ENCODE measurements at regions not wholly inside any gene's neighbourhood (a gene's known extent, or its start where the extent isn't known, plus 50 kb on each side); places are given as distances from the start of the nearest gene placed in this dataset.

GRCh38 chr5:117095346-117096332 is 521.0 kb upstream of the SEMA6A start:
- no peak for DNase-seq

- no peak for DNase-seq
Measured at GRCh38 chr5:117094114-117094815, 519.6 kb upstream of the SEMA6A start.

- DNase-seq = no peak
Measured at GRCh38 chr5:117093653-117094052, 519.0 kb upstream of the SEMA6A start.

- no peak for DNase-seq
Measured at GRCh38 chr5:117089001-117089400, 514.4 kb upstream of the SEMA6A start.

GRCh38 chr5:117088176-117088575 is 513.6 kb upstream of the SEMA6A start:
- DNase-seq = no peak

- DNase-seq = no peak
Measured at GRCh38 chr5:117084067-117084466, 509.4 kb upstream of the SEMA6A start.

- no peak for DNase-seq
Measured at GRCh38 chr5:117082977-117083376, 508.4 kb upstream of the SEMA6A start.

- DNase-seq = peak in 1 of 2 experiments; percentile 7
Measured at GRCh38 chr5:117077142-117077541, 502.5 kb upstream of the SEMA6A start.

GRCh38 chr5:117072439-117072838 is 497.8 kb upstream of the SEMA6A start:
- no peak for DNase-seq

GRCh38 chr5:117065800-117066199 is 491.2 kb upstream of the SEMA6A start:
- no peak for DNase-seq

- DNase-seq = no peak
Measured at GRCh38 chr5:117065161-117065560, 490.5 kb upstream of the SEMA6A start.

GRCh38 chr5:117060099-117060498 is 485.5 kb upstream of the SEMA6A start:
- DNase-seq = no peak

- no peak for DNase-seq
Measured at GRCh38 chr5:117058740-117059139, 484.1 kb upstream of the SEMA6A start.

GRCh38 chr5:117055517-117055916 is 480.9 kb upstream of the SEMA6A start:
- no peak for DNase-seq

- DNase-seq = peak; percentile 29 to 71
Measured at GRCh38 chr5:117054911-117055310, 480.3 kb upstream of the SEMA6A start.

- DNase-seq = no peak
Measured at GRCh38 chr5:117054141-117054540, 479.5 kb upstream of the SEMA6A start.

GRCh38 chr5:117041926-117042595 is 467.4 kb upstream of the SEMA6A start:
- no peak for DNase-seq

- DNase-seq = no peak
Measured at GRCh38 chr5:117039035-117039434, 464.4 kb upstream of the SEMA6A start.

- no peak for DNase-seq
Measured at GRCh38 chr5:117027384-117027783, 452.8 kb upstream of the SEMA6A start.

GRCh38 chr5:117020999-117021398 is 446.4 kb upstream of the SEMA6A start:
- no peak for DNase-seq

- DNase-seq = no peak
Measured at GRCh38 chr5:117013280-117013877, 438.8 kb upstream of the SEMA6A start.

- DNase-seq = no peak
Measured at GRCh38 chr5:117010574-117010973, 436.0 kb upstream of the SEMA6A start.

- no peak for DNase-seq
Measured at GRCh38 chr5:116998024-116998423, 423.4 kb upstream of the SEMA6A start.

Data from NCI-H446 (cell line).